ENCODE measurements at regions not wholly inside any gene's neighbourhood (a gene's known extent, or its start where the extent isn't known, plus 50 kb on each side); places are given as distances from the start of the nearest gene placed in this dataset.

GRCh38 chr9:3004572-3004971, 160.7 kb upstream of the PUM3 start:
- H3K4me3 ChIP-seq (ENCODE audit: low read depth, low read length): no peak overlapping the region
- DNase-seq (ENCODE audit: low read depth): no peak
- TF ChIP-seq, protein P1, sequence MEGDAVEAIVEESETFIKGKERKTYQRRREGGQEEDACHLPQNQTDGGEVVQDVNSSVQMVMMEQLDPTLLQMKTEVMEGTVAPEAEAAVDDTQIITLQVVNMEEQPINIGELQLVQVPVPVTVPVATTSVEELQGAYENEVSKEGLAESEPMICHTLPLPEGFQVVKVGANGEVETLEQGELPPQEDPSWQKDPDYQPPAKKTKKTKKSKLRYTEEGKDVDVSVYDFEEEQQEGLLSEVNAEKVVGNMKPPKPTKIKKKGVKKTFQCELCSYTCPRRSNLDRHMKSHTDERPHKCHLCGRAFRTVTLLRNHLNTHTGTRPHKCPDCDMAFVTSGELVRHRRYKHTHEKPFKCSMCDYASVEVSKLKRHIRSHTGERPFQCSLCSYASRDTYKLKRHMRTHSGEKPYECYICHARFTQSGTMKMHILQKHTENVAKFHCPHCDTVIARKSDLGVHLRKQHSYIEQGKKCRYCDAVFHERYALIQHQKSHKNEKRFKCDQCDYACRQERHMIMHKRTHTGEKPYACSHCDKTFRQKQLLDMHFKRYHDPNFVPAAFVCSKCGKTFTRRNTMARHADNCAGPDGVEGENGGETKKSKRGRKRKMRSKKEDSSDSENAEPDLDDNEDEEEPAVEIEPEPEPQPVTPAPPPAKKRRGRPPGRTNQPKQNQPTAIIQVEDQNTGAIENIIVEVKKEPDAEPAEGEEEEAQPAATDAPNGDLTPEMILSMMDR (IDR thresholded peaks at IDR 0.05; ENCODE audit: insufficient read depth, low read depth, low read length, missing control alignments): no peak

DNA sequence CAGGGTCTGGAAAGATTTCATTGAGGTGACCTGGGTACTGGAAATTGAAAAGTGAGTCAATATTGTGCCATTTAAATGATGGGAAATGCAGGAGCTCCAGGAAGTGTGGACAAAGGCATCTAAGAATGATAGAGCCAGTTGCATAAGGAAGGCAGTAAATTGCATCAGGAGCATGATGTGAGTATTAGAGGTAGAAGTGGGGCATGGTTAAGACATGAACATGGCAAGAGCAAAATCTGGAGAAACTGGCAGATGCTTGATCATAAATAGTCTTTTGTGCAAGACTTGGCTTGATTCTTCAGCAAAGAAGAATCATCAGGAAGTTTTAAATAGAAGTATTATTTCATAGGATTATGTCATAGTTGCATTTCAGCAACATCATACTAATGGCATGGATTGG, 157.4 kb upstream of the PUM3 start:
- H3K4me3 ChIP-seq (ENCODE audit: low read depth, low read length): no peak overlapping the region
- TF ChIP-seq, protein P1 (IDR thresholded peaks at IDR 0.05; ENCODE audit: insufficient read depth, low read depth, low read length, missing control alignments): no peak
- DNase-seq (ENCODE audit: low read depth): no peak

DNA sequence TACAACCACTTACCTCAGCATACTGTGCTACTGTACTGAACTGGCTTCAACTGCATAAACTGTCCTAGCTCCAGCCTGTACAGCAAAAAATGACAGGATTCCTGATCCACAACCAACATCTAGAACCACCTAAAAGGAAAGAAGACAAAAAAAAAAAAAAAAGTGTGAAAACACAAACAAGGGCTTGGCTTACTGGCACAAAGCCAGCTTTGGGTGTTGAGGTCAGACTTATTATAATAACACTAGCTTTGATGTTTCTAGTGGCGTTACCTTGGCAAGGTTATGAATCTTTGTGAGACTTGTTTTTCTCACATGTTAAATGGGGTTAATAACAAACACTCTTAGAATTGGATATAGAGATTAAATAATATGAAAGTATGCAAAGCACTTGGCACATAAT, 148.5 kb upstream of the PUM3 start:
- no peak overlapping the region for H3K4me3 ChIP-seq (ENCODE audit: low read depth, low read length)
- DNase-seq (ENCODE audit: low read depth): no peak
- TF ChIP-seq, protein P1 (IDR thresholded peaks at IDR 0.05; ENCODE audit: insufficient read depth, low read depth, low read length, missing control alignments): no peak

DNA sequence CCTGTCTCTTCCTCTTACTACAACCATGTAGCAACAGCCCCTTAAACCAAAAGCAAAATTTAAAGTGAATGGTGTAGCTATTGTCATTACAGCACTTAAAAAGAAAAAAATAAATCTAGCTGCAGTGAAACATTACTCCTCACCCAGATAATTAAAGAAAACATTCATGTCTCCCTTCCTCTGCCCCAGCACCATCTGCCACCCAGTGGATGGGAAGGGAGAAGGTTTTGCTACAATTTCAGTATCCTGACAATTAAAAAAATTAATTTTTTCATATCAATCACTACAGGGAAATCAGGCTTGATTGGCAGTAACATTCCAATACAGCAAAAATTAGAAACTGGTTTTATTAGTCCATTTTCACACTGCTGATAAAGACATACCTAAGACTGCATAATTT, 147.4 kb upstream of the PUM3 start:
- TF ChIP-seq, protein P1 (IDR thresholded peaks at IDR 0.05; ENCODE audit: insufficient read depth, low read depth, low read length, missing control alignments): no peak
- no peak for DNase-seq (ENCODE audit: low read depth)
- H3K4me3 ChIP-seq (ENCODE audit: low read depth, low read length): no peak overlapping the region

DNA sequence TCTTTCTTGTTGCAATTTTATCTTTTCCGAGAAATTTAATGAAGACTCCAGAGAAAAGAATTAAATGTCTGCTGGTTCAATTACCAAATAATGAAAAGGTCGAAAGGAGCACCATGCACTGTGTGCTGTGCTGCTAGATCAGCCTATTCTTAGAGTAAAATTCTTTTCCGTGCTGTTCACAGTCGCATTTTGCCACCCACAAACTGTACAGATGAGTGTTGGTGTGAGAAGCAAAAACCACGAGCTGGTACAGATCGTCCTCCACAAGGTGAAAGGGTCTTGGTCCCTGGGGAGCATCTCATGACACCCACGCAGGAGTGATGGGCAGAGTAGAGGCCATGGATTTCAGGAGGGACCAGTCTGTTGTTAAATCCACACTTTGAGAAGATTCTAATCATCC, 143.8 kb upstream of the PUM3 start:
- H3K4me3 ChIP-seq (ENCODE audit: low read depth, low read length): no peak overlapping the region
- TF ChIP-seq, protein P1 (IDR thresholded peaks at IDR 0.05; ENCODE audit: insufficient read depth, low read depth, low read length, missing control alignments): no peak
- no peak for DNase-seq (ENCODE audit: low read depth)

DNA sequence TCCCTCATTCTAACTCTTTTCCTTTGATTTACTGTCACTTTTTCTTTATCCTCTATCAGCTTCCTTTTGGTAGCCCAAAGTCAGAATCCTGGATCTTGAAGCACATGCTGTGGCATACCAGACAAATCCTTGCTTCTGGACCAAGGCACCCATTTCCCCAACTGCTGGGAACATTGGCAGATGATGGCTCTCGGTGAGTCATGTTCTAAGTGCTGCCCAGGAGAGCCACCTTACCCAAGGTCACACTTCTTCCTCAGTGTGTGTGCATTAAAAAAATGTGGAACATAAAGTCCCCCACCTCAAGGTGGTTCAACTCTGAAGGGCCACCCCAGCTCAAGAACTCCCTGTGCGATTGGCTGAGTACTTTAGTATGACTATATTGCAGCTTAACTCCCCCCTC, 141.4 kb upstream of the PUM3 start:
- TF ChIP-seq, protein P1 (IDR thresholded peaks at IDR 0.05; ENCODE audit: insufficient read depth, low read depth, low read length, missing control alignments): no peak
- H3K4me3 ChIP-seq (ENCODE audit: low read depth, low read length): no peak overlapping the region
- DNase-seq (ENCODE audit: low read depth): no peak

DNA sequence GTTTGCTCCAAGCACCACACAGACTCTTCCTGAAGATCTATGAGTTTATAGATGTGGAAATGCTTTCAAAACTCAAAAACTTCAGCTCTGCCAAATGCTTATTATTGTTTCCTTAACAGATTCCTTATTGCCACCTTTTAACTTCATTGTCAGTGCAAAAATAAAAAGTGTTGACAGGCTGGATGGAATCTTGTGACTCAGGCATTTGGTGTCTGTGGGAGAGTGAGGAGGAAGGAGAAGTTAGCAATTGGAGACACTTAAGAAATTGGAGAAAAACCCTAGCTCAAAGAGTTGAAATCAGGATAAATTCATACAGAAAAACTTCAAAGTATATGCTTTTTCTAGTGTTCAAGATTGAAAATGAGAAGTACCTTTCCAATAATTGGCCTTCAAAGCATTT, 140.6 kb upstream of the PUM3 start:
- no peak for DNase-seq (ENCODE audit: low read depth)
- H3K4me3 ChIP-seq (ENCODE audit: low read depth, low read length): no peak overlapping the region
- TF ChIP-seq, protein P1 (IDR thresholded peaks at IDR 0.05; ENCODE audit: insufficient read depth, low read depth, low read length, missing control alignments): no peak

All from GM12865 (cell line).